ENCODE measurements at regions not wholly inside any gene's neighbourhood (a gene's known extent, or its start where the extent isn't known, plus 50 kb on each side); places are given as distances from the start of the nearest gene placed in this dataset.

DNA sequence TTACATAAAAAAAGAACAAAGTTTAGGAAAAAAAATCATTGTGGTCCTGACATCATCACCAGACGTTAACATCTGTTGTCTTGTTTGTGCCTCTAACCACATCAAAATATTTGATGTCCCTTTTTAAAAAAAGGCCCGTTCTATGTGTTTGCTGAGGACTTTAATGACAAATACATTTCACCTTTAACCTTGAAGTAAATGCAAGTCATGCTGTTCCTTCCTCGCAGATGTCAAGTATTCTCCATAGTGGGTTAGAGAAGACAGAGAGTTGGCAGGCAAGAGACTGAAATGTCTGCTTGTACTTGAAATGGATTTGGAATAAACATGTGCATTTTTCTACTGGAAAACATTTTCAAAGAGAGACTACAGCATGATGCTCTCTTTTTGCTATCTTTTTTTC, 134.9 kb downstream of the FGF9 start:
- no peaks in the 10 kb centered on the region for H4K20me1 ChIP-seq (replicated peaks; ENCODE audit: control insufficient read depth, extremely low read depth, insufficient read depth, low read length)
- H3K36me3 ChIP-seq (ENCODE audit: control insufficient read depth in 2 of 2, extremely low read depth in 1 of 2, insufficient read depth in 2 of 2, low read length in 2 of 2) = no peaks in the 10 kb centered on the region
- no peaks in the 10 kb centered on the region for H3K79me2 ChIP-seq (ENCODE audit: control insufficient read depth, insufficient read depth, low read length)
- CTCF ChIA-PET = no interaction called here
- POLR2A ChIA-PET = no interaction called here
- DNase-seq (ENCODE audit: low read depth, low spot score) (no peak), FAIRE-seq (no peak)
- H3K9ac ChIP-seq (replicated peaks; ENCODE audit: extremely low read depth, insufficient read depth, low read length) = no peak overlapping the region
- dilution Hi-C loops (cut with MboI; ENCODE audit: extremely low pct_ligation_motif_present, low sequenced_read_pairs) = no loop called here
- peaks cover 10% of the 10 kb centered on the region for H3K9me3 ChIP-seq (replicated peaks; ENCODE audit: control insufficient read depth, insufficient read depth, low read length)
- no peaks in the 10 kb centered on the region for H3K4me1 ChIP-seq (ENCODE audit: control insufficient read depth, extremely low read depth, insufficient read depth, low read length)
- no peak overlapping the region for H3K27ac ChIP-seq (ENCODE audit: insufficient read depth, low read depth, low read length)
- H3K9me1 ChIP-seq (replicated peaks; ENCODE audit: control insufficient read depth, extremely low read depth, insufficient read depth, low read length) = no peaks in the 10 kb centered on the region
- H3K4me2 ChIP-seq (ENCODE audit: insufficient read depth, low read length) = no peak overlapping the region
- H2AFZ ChIP-seq (ENCODE audit: low read depth, low read length) = no peak overlapping the region
- BruUV-seq (replicated peaks) = no TSS peak
- intact Hi-C loops (cut with micrococcal nuclease) = no loop called here
- H3K4me3 ChIP-seq (replicated peaks in 1 of 3; ENCODE audit: insufficient read depth in 1 of 3, low read depth in 1 of 3, low read length in 3 of 3) = no peak overlapping the region
- TF ChIP-seq, protein P1, sequence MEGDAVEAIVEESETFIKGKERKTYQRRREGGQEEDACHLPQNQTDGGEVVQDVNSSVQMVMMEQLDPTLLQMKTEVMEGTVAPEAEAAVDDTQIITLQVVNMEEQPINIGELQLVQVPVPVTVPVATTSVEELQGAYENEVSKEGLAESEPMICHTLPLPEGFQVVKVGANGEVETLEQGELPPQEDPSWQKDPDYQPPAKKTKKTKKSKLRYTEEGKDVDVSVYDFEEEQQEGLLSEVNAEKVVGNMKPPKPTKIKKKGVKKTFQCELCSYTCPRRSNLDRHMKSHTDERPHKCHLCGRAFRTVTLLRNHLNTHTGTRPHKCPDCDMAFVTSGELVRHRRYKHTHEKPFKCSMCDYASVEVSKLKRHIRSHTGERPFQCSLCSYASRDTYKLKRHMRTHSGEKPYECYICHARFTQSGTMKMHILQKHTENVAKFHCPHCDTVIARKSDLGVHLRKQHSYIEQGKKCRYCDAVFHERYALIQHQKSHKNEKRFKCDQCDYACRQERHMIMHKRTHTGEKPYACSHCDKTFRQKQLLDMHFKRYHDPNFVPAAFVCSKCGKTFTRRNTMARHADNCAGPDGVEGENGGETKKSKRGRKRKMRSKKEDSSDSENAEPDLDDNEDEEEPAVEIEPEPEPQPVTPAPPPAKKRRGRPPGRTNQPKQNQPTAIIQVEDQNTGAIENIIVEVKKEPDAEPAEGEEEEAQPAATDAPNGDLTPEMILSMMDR (IDR thresholded peaks at IDR 0.05; ENCODE audit: extremely low read depth in 1 of 2, insufficient read depth in 1 of 2, low read depth in 1 of 2, low read length in 2 of 2) = no peak
- no peak for TF ChIP-seq GATA2 (IDR thresholded peaks at IDR 0.05; ENCODE audit: insufficient read depth, insufficient read length, low read depth, low read length)
- TF ChIP-seq POLR2AphosphoS5 (IDR thresholded peaks at IDR 0.05; ENCODE audit: insufficient read depth, low read depth, low read length) = no peak
- TF ChIP-seq MYC (IDR thresholded peaks at IDR 0.05; ENCODE audit: low read depth, low read length) = no peak
- no peak for TF ChIP-seq EZH2 (IDR thresholded peaks at IDR 0.05; ENCODE audit: borderline replicate concordance, low read depth, low read length, severe bottlenecking)
- TF ChIP-seq JUN (IDR thresholded peaks at IDR 0.05; ENCODE audit: borderline replicate concordance, insufficient read depth, insufficient read length, low read depth) = no peak
- H3K27me3 ChIP-seq (ENCODE audit: control insufficient read depth in 2 of 2, insufficient read depth in 2 of 2, low read length in 2 of 2) = no peaks in the 10 kb centered on the region

DNA sequence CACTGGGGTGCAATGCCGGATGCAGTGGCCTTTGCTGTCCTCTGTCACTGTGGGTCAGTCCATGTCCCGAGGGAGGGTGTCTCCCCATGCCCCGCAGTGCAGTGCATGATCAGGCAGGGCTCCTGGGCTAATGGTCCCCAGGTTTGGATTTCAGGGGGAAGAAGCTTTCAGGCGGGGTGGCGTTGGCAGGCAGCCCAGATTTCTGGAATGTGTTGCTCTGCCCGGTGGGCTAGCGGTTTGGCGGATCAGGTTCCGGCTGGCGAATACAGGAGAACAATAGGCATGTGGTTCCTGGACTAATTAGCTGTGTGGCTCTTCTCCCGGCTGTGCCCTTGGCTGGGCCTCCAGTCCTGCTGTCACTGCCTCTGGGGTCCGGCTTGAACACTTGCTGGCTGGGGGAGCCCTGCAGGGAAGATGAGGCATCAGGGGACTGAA, 141.3 kb downstream of the FGF9 start:
- Histone ChIP-seq H3K9me3 (replicated peaks; ENCODE audit: control insufficient read depth, insufficient read depth, low read length) (peaks cover 6% of the 10 kb centered on the region), H4K20me1 (replicated peaks; ENCODE audit: control insufficient read depth, extremely low read depth, insufficient read depth, low read length) (no peaks in the 10 kb centered on the region), H2AFZ (ENCODE audit: low read depth, low read length) (no peak overlapping the region), H3K27ac (ENCODE audit: insufficient read depth, low read depth, low read length) (no peak overlapping the region), H3K4me2 (ENCODE audit: insufficient read depth, low read length) (no peak overlapping the region), H3K79me2 (ENCODE audit: control insufficient read depth, insufficient read depth, low read length) (no peaks in the 10 kb centered on the region), H3K4me3 (replicated peaks in 1 of 3; ENCODE audit: insufficient read depth in 1 of 3, low read depth in 1 of 3, low read length in 3 of 3) (no peak overlapping the region), H3K4me1 (ENCODE audit: control insufficient read depth, extremely low read depth, insufficient read depth, low read length) (no peaks in the 10 kb centered on the region), H3K27me3 (ENCODE audit: control insufficient read depth in 2 of 2, insufficient read depth in 2 of 2, low read length in 2 of 2) (no peaks in the 10 kb centered on the region), H3K9ac (replicated peaks; ENCODE audit: extremely low read depth, insufficient read depth, low read length) (no peak overlapping the region), H3K36me3 (ENCODE audit: control insufficient read depth in 2 of 2, extremely low read depth in 1 of 2, insufficient read depth in 2 of 2, low read length in 2 of 2) (no peaks in the 10 kb centered on the region), H3K9me1 (replicated peaks; ENCODE audit: control insufficient read depth, extremely low read depth, insufficient read depth, low read length) (no peaks in the 10 kb centered on the region)
- intact Hi-C loops (cut with micrococcal nuclease) (no loop called here), dilution Hi-C loops (cut with MboI; ENCODE audit: extremely low pct_ligation_motif_present, low sequenced_read_pairs) (no loop called here)
- TF ChIP-seq, protein P2, sequence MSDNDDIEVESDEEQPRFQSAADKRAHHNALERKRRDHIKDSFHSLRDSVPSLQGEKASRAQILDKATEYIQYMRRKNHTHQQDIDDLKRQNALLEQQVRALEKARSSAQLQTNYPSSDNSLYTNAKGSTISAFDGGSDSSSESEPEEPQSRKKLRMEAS (IDR thresholded peaks at IDR 0.05; ENCODE audit: insufficient read depth, insufficient read length) = no peak
- TF ChIP-seq MYC (IDR thresholded peaks at IDR 0.05; ENCODE audit: low read depth, low read length) (no peak), POLR2A (IDR thresholded peaks at IDR 0.05; ENCODE audit: low read depth, low read length) (no peak), GATA2 (IDR thresholded peaks at IDR 0.05; ENCODE audit: insufficient read depth, insufficient read length, low read depth, low read length) (no peak), JUN (IDR thresholded peaks at IDR 0.05; ENCODE audit: borderline replicate concordance, insufficient read depth, insufficient read length, low read depth) (no peak), POLR2AphosphoS5 (IDR thresholded peaks at IDR 0.05; ENCODE audit: insufficient read depth, low read depth, low read length) (no peak), EZH2 (IDR thresholded peaks at IDR 0.05; ENCODE audit: borderline replicate concordance, low read depth, low read length, severe bottlenecking) (no peak), FOS (IDR thresholded peaks at IDR 0.05; ENCODE audit: borderline replicate concordance, insufficient read depth, low read length) (no peak)
- TF ChIP-seq, protein P1 (IDR thresholded peaks at IDR 0.05; ENCODE audit: extremely low read depth in 1 of 2, insufficient read depth in 1 of 2, low read depth in 1 of 2, low read length in 2 of 2) = no peak
- POLR2A ChIA-PET = no interaction called here
- DNase-seq (ENCODE audit: low read depth, low spot score) = no peak
- no peak for FAIRE-seq
- CTCF ChIA-PET = no interaction called here
- no TSS peak for BruUV-seq (replicated peaks)

Data from endothelial cell of umbilical vein (primary cell).